Liver (tissue), 8 donors: ENCODE measurements at regions not wholly inside any gene's neighbourhood (a gene's known extent, or its start where the extent isn't known, plus 50 kb on each side); places are given as distances from the start of the nearest gene placed in this dataset.

ENCODE experiments used
- DNase-seq: peaks from one replicate; pipeline ENCODE4 v3.0.0-alpha.2; 2017; ENCODE audit warnings: low spot score
- H3K27ac ChIP-seq, 2 donors: one replicate each; pipeline ENCODE4 v1.7.0; 2013; ENCODE audit warnings: inconsistent platforms in 2 of 2, low read length in 2 of 2, control low read depth in 1 of 2, low read depth in 1 of 2, mild to moderate bottlenecking in 1 of 2
- H3K27me3 ChIP-seq, 4 donors: one replicate each; pipeline versions ENCODE4 v1.6.1 to v1.7.0; 2013; ENCODE audit warnings: low read length in 3 of 4, inconsistent platforms in 1 of 4, mild to moderate bottlenecking in 1 of 4, moderate library complexity in 1 of 4; ENCODE audit not compliant: control insufficient read depth in 4 of 4, insufficient read depth in 4 of 4
- H3K36me3 ChIP-seq, 4 donors: one replicate each; pipeline versions ENCODE4 v1.6.1 to v1.7.0; 2013; ENCODE audit warnings: low read length in 3 of 4, mild to moderate bottlenecking in 3 of 4, low read depth in 1 of 4, moderate library complexity in 1 of 4; ENCODE audit not compliant: control insufficient read depth in 4 of 4, insufficient read depth in 3 of 4
- H3K4me1 ChIP-seq, 4 donors: one replicate each; pipeline versions ENCODE4 v1.6.1 to v1.7.0; 2013; ENCODE audit warnings: low read length in 3 of 4, mild to moderate bottlenecking in 3 of 4, moderate library complexity in 1 of 4; ENCODE audit not compliant: control insufficient read depth in 4 of 4, insufficient read depth in 4 of 4
- H3K4me3 ChIP-seq, 3 donors: one replicate each; pipeline versions ENCODE4 v1.6.1 to v1.7.0; 2013; ENCODE audit warnings: low read length in 3 of 3, control low read depth in 1 of 3, low read depth in 1 of 3, mild to moderate bottlenecking in 1 of 3
- H3K9ac ChIP-seq, 2 donors: one replicate each; pipeline ENCODE4 v1.7.0; 2013; ENCODE audit warnings: low read length in 2 of 2, mild to moderate bottlenecking in 2 of 2, moderate library complexity in 2 of 2, control low read depth in 1 of 2, low read depth in 1 of 2
- H3K9me3 ChIP-seq, 4 donors: one replicate each; pipeline versions ENCODE4 v1.6.1 to v1.7.0; 2013; ENCODE audit warnings: low read length in 3 of 4; ENCODE audit not compliant: control insufficient read depth in 4 of 4
- EGR1 ChIP-seq, 2 donors: IDR thresholded peaks; 2 replicates each; pipeline ENCODE4 v1.6.1; 2016 to 2018; ENCODE audit warnings: antibody characterized with exemption in 2 of 2, low read depth in 2 of 2
- FOXA1 ChIP-seq: IDR thresholded peaks from 2 replicates; pipeline ENCODE4 v1.6.1; 2016; ENCODE audit warnings: antibody characterized with exemption
- FOXA2 ChIP-seq: IDR thresholded peaks from 2 replicates; pipeline ENCODE4 v1.6.1; 2016; ENCODE audit warnings: antibody characterized with exemption
- GABPA ChIP-seq, 2 donors: IDR thresholded peaks in 1 of 2; conservative IDR thresholded peaks in 1 of 2; 2 replicates each; pipeline ENCODE4 v1.6.1; 2016; ENCODE audit warnings: antibody characterized with exemption in 2 of 2, mild to moderate bottlenecking in 1 of 2, moderate library complexity in 1 of 2
- HNF4A ChIP-seq, 2 donors: conservative IDR thresholded peaks; 2 replicates each; pipeline ENCODE4 v1.6.1; 2016; ENCODE audit warnings: antibody characterized with exemption in 2 of 2, mild to moderate bottlenecking in 2 of 2
- JUND ChIP-seq, 2 donors: IDR thresholded peaks; 2 replicates each; pipeline ENCODE4 v1.6.1; 2016; ENCODE audit warnings: antibody characterized with exemption in 2 of 2
- NR2F2 ChIP-seq: IDR thresholded peaks from 2 replicates; pipeline ENCODE4 v1.6.1; 2016; ENCODE audit warnings: antibody characterized with exemption
- RAD21 ChIP-seq, 2 donors: IDR thresholded peaks; 2 replicates each; pipeline ENCODE4 v1.6.1; 2016; ENCODE audit warnings: antibody characterized with exemption in 2 of 2, mild to moderate bottlenecking in 2 of 2
- SP1 ChIP-seq: IDR thresholded peaks from 2 replicates; pipeline ENCODE4 v1.6.1; 2018; ENCODE audit warnings: antibody characterized with exemption, mild to moderate bottlenecking
- TAF1 ChIP-seq: conservative IDR thresholded peaks from 2 replicates; pipeline ENCODE4 v1.6.1; 2016; ENCODE audit warnings: antibody characterized with exemption, mild to moderate bottlenecking
- WGBS: extraction: QIAGEN DNeasy Blood & Tissue Kit; methylation state at CpG from one replicate; pipeline ENCODE4 v1.1.7; 2013; 5-methylcytosine and 5-hydroxymethylcytosine counted together
- TF ChIP-seq, protein P1 (sequence below): IDR thresholded peaks from 2 replicates; pipeline ENCODE4 v1.6.1; 2016; ENCODE audit warnings: antibody characterized with exemption, mild to moderate bottlenecking
- TF ChIP-seq, protein P2 (sequence below): IDR thresholded peaks from 2 replicates; pipeline ENCODE4 v1.6.1; 2016; ENCODE audit warnings: antibody characterized with exemption
- TF ChIP-seq, protein P3 (sequence below): fragments of 150-350 bp; IDR thresholded peaks from 2 replicates; pipeline ENCODE4 v1.5.1; 2017; ENCODE audit warnings: improper control_type of control experiment, low read depth, low read length; ENCODE audit not compliant: missing input control
- TF ChIP-seq, protein P4 (sequence below): IDR thresholded peaks from 2 replicates; pipeline ENCODE4 v1.6.1; 2016; ENCODE audit warnings: antibody characterized with exemption
- donor health status: healthy.
- donor health status: healthy.
- donor health status: healthy.
- donor health status: healthy.
- donor health status: healthy.

DNA sequence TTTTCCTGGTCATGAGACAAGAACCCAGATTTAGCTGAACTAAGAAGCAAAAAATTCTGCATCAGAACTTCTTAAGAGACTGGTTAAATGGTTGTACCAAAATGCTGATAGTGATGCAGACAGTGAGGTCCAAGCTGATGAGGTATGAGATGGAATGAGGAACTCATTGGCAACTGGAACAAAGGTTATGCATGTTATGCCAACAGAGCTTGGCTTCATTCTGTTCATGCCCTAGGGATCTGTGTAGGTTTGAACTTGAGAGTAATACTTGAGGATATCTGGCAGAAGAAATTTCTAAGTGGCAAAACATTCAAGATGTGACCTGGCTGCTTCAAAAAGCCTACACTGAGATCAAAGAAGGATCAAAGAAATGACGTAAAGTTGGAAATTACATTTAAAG, 398.0 kb downstream of the FSCB start:
- H3K9me3 ChIP-seq, result peaks cover 0 to 5% (median under 1%) of the 10 kb centered on the region in 4 donors
- H3K9ac ChIP-seq, result no peak overlapping the region
- no peaks in the 10 kb centered on the region for H3K4me1 ChIP-seq
- H3K27me3 ChIP-seq, result no peaks in the 10 kb centered on the region
- H3K27ac ChIP-seq, result no peak overlapping the region
- H3K4me3 ChIP-seq, result no peak overlapping the region
- 88% methylated on average over 1 of the region's 1 CpG for WGBS
- H3K36me3 ChIP-seq, result no peaks in the 10 kb centered on the region
- TF ChIP-seq, protein P1, sequence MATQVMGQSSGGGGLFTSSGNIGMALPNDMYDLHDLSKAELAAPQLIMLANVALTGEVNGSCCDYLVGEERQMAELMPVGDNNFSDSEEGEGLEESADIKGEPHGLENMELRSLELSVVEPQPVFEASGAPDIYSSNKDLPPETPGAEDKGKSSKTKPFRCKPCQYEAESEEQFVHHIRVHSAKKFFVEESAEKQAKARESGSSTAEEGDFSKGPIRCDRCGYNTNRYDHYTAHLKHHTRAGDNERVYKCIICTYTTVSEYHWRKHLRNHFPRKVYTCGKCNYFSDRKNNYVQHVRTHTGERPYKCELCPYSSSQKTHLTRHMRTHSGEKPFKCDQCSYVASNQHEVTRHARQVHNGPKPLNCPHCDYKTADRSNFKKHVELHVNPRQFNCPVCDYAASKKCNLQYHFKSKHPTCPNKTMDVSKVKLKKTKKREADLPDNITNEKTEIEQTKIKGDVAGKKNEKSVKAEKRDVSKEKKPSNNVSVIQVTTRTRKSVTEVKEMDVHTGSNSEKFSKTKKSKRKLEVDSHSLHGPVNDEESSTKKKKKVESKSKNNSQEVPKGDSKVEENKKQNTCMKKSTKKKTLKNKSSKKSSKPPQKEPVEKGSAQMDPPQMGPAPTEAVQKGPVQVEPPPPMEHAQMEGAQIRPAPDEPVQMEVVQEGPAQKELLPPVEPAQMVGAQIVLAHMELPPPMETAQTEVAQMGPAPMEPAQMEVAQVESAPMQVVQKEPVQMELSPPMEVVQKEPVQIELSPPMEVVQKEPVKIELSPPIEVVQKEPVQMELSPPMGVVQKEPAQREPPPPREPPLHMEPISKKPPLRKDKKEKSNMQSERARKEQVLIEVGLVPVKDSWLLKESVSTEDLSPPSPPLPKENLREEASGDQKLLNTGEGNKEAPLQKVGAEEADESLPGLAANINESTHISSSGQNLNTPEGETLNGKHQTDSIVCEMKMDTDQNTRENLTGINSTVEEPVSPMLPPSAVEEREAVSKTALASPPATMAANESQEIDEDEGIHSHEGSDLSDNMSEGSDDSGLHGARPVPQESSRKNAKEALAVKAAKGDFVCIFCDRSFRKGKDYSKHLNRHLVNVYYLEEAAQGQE, result no peak
- TF ChIP-seq TAF1 (no peak), SP1 (no peak), JUND (IDR thresholded peaks at IDR 0.05) (no peak), EGR1 (IDR thresholded peaks at IDR 0.05; ENCODE audit: low read depth in 2 of 2) (no peak), FOXA1 (no peak), NR2F2 (no peak), HNF4A (conservative IDR thresholded peaks at IDR 0.05) (no peak), RAD21 (IDR thresholded peaks at IDR 0.05) (no peak), GABPA (IDR thresholded peaks at IDR 0.05 in 1 of 2, conservative IDR thresholded peaks at IDR 0.05 in 1 of 2) (no peak)
- TF ChIP-seq, protein P2, sequence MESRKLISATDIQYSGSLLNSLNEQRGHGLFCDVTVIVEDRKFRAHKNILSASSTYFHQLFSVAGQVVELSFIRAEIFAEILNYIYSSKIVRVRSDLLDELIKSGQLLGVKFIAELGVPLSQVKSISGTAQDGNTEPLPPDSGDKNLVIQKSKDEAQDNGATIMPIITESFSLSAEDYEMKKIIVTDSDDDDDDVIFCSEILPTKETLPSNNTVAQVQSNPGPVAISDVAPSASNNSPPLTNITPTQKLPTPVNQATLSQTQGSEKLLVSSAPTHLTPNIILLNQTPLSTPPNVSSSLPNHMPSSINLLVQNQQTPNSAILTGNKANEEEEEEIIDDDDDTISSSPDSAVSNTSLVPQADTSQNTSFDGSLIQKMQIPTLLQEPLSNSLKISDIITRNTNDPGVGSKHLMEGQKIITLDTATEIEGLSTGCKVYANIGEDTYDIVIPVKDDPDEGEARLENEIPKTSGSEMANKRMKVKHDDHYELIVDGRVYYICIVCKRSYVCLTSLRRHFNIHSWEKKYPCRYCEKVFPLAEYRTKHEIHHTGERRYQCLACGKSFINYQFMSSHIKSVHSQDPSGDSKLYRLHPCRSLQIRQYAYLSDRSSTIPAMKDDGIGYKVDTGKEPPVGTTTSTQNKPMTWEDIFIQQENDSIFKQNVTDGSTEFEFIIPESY, result no peak
- TF ChIP-seq, protein P3, sequence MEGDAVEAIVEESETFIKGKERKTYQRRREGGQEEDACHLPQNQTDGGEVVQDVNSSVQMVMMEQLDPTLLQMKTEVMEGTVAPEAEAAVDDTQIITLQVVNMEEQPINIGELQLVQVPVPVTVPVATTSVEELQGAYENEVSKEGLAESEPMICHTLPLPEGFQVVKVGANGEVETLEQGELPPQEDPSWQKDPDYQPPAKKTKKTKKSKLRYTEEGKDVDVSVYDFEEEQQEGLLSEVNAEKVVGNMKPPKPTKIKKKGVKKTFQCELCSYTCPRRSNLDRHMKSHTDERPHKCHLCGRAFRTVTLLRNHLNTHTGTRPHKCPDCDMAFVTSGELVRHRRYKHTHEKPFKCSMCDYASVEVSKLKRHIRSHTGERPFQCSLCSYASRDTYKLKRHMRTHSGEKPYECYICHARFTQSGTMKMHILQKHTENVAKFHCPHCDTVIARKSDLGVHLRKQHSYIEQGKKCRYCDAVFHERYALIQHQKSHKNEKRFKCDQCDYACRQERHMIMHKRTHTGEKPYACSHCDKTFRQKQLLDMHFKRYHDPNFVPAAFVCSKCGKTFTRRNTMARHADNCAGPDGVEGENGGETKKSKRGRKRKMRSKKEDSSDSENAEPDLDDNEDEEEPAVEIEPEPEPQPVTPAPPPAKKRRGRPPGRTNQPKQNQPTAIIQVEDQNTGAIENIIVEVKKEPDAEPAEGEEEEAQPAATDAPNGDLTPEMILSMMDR, result no peak
- TF ChIP-seq, protein P4, sequence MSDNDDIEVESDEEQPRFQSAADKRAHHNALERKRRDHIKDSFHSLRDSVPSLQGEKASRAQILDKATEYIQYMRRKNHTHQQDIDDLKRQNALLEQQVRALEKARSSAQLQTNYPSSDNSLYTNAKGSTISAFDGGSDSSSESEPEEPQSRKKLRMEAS, result no peak
- DNase-seq, result no peak

DNA sequence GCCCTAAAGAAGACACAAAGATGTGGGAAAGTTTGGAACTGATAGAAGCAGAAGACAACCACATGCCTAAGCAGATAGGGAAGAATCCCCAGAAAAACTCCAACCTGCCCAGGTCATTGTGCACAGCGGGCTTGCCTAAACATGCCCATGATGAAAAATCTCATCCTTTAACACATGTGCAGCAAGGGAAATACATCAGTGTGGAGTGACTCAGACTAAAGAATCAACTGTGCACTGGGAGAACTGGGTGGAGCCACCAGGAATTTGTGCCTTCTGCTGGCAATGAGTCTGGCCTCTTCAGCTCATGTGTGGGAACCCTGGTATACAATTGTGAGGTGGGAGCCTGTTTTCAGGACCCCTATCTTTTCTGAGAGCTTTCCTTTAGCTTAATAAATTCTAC, 398.5 kb downstream of the FSCB start:
- DNase-seq, result no peak
- WGBS, result 96% methylated on average over 1 of the region's 1 CpG
- H3K36me3 ChIP-seq, result no peaks in the 10 kb centered on the region
- H3K27me3 ChIP-seq, result no peaks in the 10 kb centered on the region
- H3K4me3 ChIP-seq, result no peak overlapping the region
- H3K4me1 ChIP-seq, result no peaks in the 10 kb centered on the region
- H3K27ac ChIP-seq, result no peak overlapping the region
- no peak overlapping the region for H3K9ac ChIP-seq
- H3K9me3 ChIP-seq, result peaks cover 0 to 5% (median under 1%) of the 10 kb centered on the region in 4 donors
- no peak for TF ChIP-seq HNF4A (conservative IDR thresholded peaks at IDR 0.05)
- TF ChIP-seq, protein P1, result no peak
- TF ChIP-seq RAD21 (IDR thresholded peaks at IDR 0.05), result no peak
- no peak for TF ChIP-seq GABPA (IDR thresholded peaks at IDR 0.05 in 1 of 2, conservative IDR thresholded peaks at IDR 0.05 in 1 of 2)
- no peak for TF ChIP-seq JUND (IDR thresholded peaks at IDR 0.05)
- TF ChIP-seq TAF1, result no peak
- TF ChIP-seq, protein P3, result no peak
- no peak for TF ChIP-seq FOXA2
- TF ChIP-seq NR2F2, result no peak
- TF ChIP-seq, protein P2, result no peak
